HG03457 (cell line): ENCODE measurements at regions not wholly inside any gene's neighbourhood (a gene's known extent, or its start where the extent isn't known, plus 50 kb on each side); places are given as distances from the start of the nearest gene placed in this dataset.
"Not testable (repeated sequence)": the region's sequence is repeated elsewhere in the genome, so short reads cannot be mapped to it uniquely, and the experiment has no call there.

Source experiments
- ATAC-seq: cut with Tn5 transposase; IDR thresholded peaks from one replicate; pipeline ENCODE4 v1.9.1; 2021; ENCODE audit warnings: moderate number of reproducible peaks; ENCODE audit not compliant: unreplicated experiment

- ATAC-seq: not testable (repeated sequence)
Observed at GRCh38 chr17:64800987-64801386, 118.3 kb downstream of the LRRC37A3 start.

GRCh38 chr17:64800361-64800895 is 118.8 kb downstream of the LRRC37A3 start:
- not testable (repeated sequence) for ATAC-seq

GRCh38 chr17:64799543-64800188 is 119.6 kb downstream of the LRRC37A3 start:
- ATAC-seq: not testable (repeated sequence)

- not testable (repeated sequence) for ATAC-seq
Observed at GRCh38 chr17:64798961-64799360, 120.3 kb downstream of the LRRC37A3 start.

- ATAC-seq: not testable (repeated sequence)
Observed at GRCh38 chr17:64798489-64798790, 120.8 kb downstream of the LRRC37A3 start.

GRCh38 chr17:64797746-64798488 is 121.4 kb downstream of the LRRC37A3 start:
- not testable (repeated sequence) for ATAC-seq

GRCh38 chr17:64795342-64795741 is 123.9 kb downstream of the LRRC37A3 start:
- ATAC-seq: not testable (repeated sequence)

- ATAC-seq: not testable (repeated sequence)
Observed at GRCh38 chr17:64794548-64795274, 124.6 kb downstream of the LRRC37A3 start.

- ATAC-seq: not testable (repeated sequence)
Observed at GRCh38 chr17:64794113-64794512, 125.2 kb downstream of the LRRC37A3 start.

- not testable (repeated sequence) for ATAC-seq
Observed at GRCh38 chr17:64792793-64793575, 126.3 kb downstream of the LRRC37A3 start.

- not testable (repeated sequence) for ATAC-seq
Observed at GRCh38 chr17:64792276-64792675, 127.0 kb downstream of the LRRC37A3 start.

- ATAC-seq: not testable (repeated sequence)
Observed at GRCh38 chr17:64791691-64792090, 127.6 kb downstream of the LRRC37A3 start.

- not testable (repeated sequence) for ATAC-seq
Observed at GRCh38 chr17:64791226-64791625, 128.1 kb downstream of the LRRC37A3 start.

GRCh38 chr17:64790690-64791089 is 128.6 kb upstream of the SMURF2 start:
- not testable (repeated sequence) for ATAC-seq

GRCh38 chr17:64790193-64790592 is 128.1 kb upstream of the SMURF2 start:
- not testable (repeated sequence) for ATAC-seq

- ATAC-seq: not testable (repeated sequence)
Observed at GRCh38 chr17:64789061-64789445, 126.9 kb upstream of the SMURF2 start.

GRCh38 chr17:64788286-64789060 is 126.4 kb upstream of the SMURF2 start:
- no peak for ATAC-seq

- no peak for ATAC-seq
Observed at GRCh38 chr17:64787921-64788271, 125.8 kb upstream of the SMURF2 start.

- no peak for ATAC-seq
Observed at GRCh38 chr17:64787255-64787920, 125.3 kb upstream of the SMURF2 start.
